Esophagus muscularis mucosa (tissue), 4 donors: ENCODE measurements at regions not wholly inside any gene's neighbourhood (a gene's known extent, or its start where the extent isn't known, plus 50 kb on each side); places are given as distances from the start of the nearest gene placed in this dataset.

Experiments used
- DNase-seq: peaks from one replicate; pipeline ENCODE4 v3.0.0-alpha.2; 2017; ENCODE audit errors: extremely low spot score
- H3K27ac ChIP-seq, 4 donors: fragments of 200-600 bp; sonication (generic); replicated peaks in 1 of 4; 1 replicate in 3 of 4; 2 replicates in 1 of 4; pipeline ENCODE4 v1.5.1; 2016 to 2019; ENCODE audit warnings: mild to moderate bottlenecking in 1 of 4
- H3K27me3 ChIP-seq, 4 donors: fragments of 200-600 bp; sonication (generic); one replicate each; pipeline versions ENCODE4 v1.5.1 to v1.6.0; 2016 to 2019
- H3K36me3 ChIP-seq, 4 donors: fragments of 200-600 bp; sonication (generic); one replicate each; pipeline ENCODE4 v1.5.1; 2016 to 2019
- H3K4me1 ChIP-seq, 4 donors: fragments of 200-600 bp; sonication (generic); one replicate each; pipeline ENCODE4 v1.5.1; 2016 to 2019
- H3K4me3 ChIP-seq, 4 donors: fragments of 200-600 bp; sonication (generic); 1 replicate in 2 of 4; 2 replicates in 2 of 4; pipeline ENCODE4 v1.5.1; 2016 to 2019; ENCODE audit warnings: mild to moderate bottlenecking in 4 of 4, moderate library complexity in 1 of 4
- H3K9me3 ChIP-seq, 4 donors: fragments of 200-600 bp; sonication (generic); 1 replicate in 3 of 4; 2 replicates in 1 of 4; pipeline ENCODE4 v1.5.1; 2016 to 2019
- EP300 ChIP-seq: sonication (generic); formaldehyde crosslinking; IDR thresholded peaks from one replicate; pipeline ENCODE4 v1.6.1; 2017; ENCODE audit warnings: antibody characterized with exemption
- POLR2A ChIP-seq: fragments of 450-650 bp; IDR thresholded peaks from one replicate; pipeline ENCODE4 v1.6.1; 2017; ENCODE audit warnings: antibody characterized with exemption, moderate library complexity, mild to moderate bottlenecking, low read depth
- POLR2AphosphoS5 ChIP-seq, 2 donors: sonication (generic); formaldehyde crosslinking; IDR thresholded peaks; one replicate each; pipeline ENCODE4 v1.6.1; 2017; ENCODE audit warnings: antibody characterized with exemption in 2 of 2
- WGBS: methylation state at CpG from one replicate; pipeline ENCODE4 v1.1.5; 2018; 5-methylcytosine and 5-hydroxymethylcytosine counted together
- intact Hi-C: fragments of 100-400 bp; cut with DNase I; formaldehyde crosslinking; loops from one replicate; pipeline ENCODE4 v1.15.1; 2023
- TF ChIP-seq, protein P1 (sequence below), 3 experiments: fragments of 200-600 bp in 2 of 3; fragments of 450-650 bp in 1 of 3; sonication (generic) in 2 of 3; IDR thresholded peaks; one replicate each; pipeline ENCODE4 v1.5.1; 2017 to 2019; ENCODE audit warnings: antibody characterized with exemption in 3 of 3, mild to moderate bottlenecking in 2 of 3, moderate library complexity in 1 of 3

DNA sequence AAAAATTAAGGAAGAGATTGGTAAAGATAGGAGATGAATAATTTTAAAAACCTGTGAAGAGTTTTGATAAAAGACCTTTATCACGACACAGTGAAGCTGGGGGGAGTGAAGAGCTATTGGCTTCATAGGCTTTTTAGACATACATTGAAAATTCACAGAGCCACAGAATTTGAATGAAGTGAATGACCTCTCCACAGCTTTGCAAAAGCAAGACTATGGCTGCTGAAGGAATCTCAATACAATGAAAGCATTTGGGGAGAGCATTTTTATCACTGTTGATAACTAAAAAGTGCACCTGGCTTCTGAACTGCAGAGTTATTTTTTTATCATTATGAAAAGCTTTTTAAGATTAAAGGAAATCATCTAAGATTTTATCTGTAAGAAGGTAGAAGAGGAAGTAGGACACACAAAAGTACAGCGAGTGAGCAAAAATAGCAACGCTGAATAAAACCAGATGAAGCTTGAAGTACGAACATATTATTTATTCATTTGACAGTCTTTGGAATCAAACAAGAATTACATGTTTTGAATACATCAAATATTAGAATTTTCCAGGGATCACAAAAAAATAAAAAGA is 317.5 kb downstream of the KCNC2 start:
- Histone ChIP-seq H3K9me3 (no peaks in the 10 kb centered on the region), H3K27me3 (no peaks in the 10 kb centered on the region), H3K4me3 (no peak overlapping the region), H3K27ac (no peak overlapping the region), H3K36me3 (no peaks in the 10 kb centered on the region), H3K4me1 (peaks cover 0 to 15% (median 5%) of the 10 kb centered on the region in 4 donors)
- intact Hi-C loops: no loop called here
- no peak for DNase-seq
- 60% methylated on average over 4 of the region's 4 CpGs for WGBS
- TF ChIP-seq EP300: no peak

DNA sequence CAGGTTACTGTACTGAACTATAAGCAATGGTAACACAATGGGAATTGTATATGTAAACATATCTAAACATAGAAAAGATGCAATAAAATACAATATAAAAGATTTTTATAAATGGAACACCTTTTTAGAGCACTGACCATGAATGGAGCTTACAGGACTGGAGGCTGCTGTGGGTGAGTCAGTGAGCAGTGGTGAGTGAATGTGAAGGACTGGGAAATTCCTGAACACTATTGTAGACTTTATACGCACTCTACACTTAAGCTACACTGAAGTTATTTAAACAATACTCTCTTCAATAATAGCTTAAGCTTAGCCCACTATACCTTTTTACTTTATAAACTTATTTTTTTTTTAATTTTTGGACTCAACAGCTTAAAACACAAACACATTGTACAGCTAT is 313.5 kb downstream of the KCNC2 start:
- H3K36me3 ChIP-seq: no peaks in the 10 kb centered on the region
- no peaks in the 10 kb centered on the region for H3K4me1 ChIP-seq
- H3K4me3 ChIP-seq: no peak overlapping the region
- no peaks in the 10 kb centered on the region for H3K9me3 ChIP-seq
- DNase-seq: no peak
- H3K27me3 ChIP-seq: no peaks in the 10 kb centered on the region
- TF ChIP-seq, protein P1, sequence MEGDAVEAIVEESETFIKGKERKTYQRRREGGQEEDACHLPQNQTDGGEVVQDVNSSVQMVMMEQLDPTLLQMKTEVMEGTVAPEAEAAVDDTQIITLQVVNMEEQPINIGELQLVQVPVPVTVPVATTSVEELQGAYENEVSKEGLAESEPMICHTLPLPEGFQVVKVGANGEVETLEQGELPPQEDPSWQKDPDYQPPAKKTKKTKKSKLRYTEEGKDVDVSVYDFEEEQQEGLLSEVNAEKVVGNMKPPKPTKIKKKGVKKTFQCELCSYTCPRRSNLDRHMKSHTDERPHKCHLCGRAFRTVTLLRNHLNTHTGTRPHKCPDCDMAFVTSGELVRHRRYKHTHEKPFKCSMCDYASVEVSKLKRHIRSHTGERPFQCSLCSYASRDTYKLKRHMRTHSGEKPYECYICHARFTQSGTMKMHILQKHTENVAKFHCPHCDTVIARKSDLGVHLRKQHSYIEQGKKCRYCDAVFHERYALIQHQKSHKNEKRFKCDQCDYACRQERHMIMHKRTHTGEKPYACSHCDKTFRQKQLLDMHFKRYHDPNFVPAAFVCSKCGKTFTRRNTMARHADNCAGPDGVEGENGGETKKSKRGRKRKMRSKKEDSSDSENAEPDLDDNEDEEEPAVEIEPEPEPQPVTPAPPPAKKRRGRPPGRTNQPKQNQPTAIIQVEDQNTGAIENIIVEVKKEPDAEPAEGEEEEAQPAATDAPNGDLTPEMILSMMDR (IDR thresholded peaks at IDR 0.05): no peak
- TF ChIP-seq POLR2A (no peak), EP300 (no peak), POLR2AphosphoS5 (IDR thresholded peaks at IDR 0.05) (no peak)
- no peak overlapping the region for H3K27ac ChIP-seq
- intact Hi-C loops: no loop called here
- WGBS: 82% methylated on average over 1 of the region's 1 CpG

- intact Hi-C loops: no loop called here
Observed at GRCh38 chr12:74897425-74898211, 312.0 kb downstream of the KCNC2 start.

DNA sequence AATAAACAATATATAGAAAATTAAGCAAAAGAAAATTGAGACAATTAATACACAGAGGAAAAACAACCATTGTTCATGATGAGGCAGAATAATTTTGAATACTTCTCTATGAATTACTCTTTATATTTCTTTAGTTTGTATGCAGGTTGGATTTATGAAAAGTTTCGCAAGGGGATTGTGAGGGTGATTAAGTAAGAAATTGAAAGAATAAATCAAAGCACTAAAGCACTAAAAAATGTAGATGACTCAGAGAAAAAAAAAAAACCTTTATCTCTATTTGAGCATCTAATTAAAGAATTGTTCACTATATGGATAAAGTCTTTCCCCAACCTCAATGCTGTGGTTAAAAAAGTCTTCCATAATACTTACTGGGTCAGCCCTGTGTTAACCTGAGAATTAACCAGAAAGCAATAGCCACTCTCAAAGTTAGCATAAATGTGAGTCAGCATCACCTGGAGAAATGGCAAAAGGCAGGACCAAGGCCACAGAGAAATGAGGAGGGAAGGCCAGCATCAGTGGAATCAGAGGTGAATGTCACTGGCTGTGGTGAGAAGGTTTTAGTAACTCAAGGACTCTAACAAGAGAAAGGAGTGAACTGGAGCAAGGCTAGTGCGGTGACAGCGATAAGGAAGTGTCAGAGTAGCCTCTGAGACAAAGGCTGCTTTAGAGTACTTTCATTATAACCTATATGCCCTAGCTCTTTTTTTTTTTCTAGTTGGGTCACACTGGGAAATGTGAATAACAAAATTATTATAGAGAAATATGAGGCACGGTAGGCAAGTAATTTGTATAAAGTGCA is 310.4 kb downstream of the KCNC2 start:
- H3K4me3 ChIP-seq: no peak overlapping the region
- WGBS: 92% methylated on average over 4 of the region's 4 CpGs
- no peak overlapping the region for H3K27ac ChIP-seq
- H3K9me3 ChIP-seq: no peaks in the 10 kb centered on the region
- intact Hi-C loops: no loop called here
- H3K36me3 ChIP-seq: no peaks in the 10 kb centered on the region
- no peaks in the 10 kb centered on the region for H3K4me1 ChIP-seq
- TF ChIP-seq EP300: no peak
- TF ChIP-seq POLR2A: no peak
- TF ChIP-seq POLR2AphosphoS5 (IDR thresholded peaks at IDR 0.05): no peak
- TF ChIP-seq, protein P1 (IDR thresholded peaks at IDR 0.05): no peak
- DNase-seq: no peak
- no peaks in the 10 kb centered on the region for H3K27me3 ChIP-seq

More at GRCh38 chr12:74897425-74898211, 312.0 kb downstream of the KCNC2 start:
- Histone ChIP-seq H3K27me3 (no peaks in the 10 kb centered on the region), H3K27ac (no peak overlapping the region), H3K9me3 (no peaks in the 10 kb centered on the region), H3K36me3 (no peaks in the 10 kb centered on the region), H3K4me1 (no peaks in the 10 kb centered on the region), H3K4me3 (no peak overlapping the region)
- 83% methylated on average over 5 of the region's 5 CpGs for WGBS
- TF ChIP-seq EP300: no peak
- TF ChIP-seq POLR2AphosphoS5 (IDR thresholded peaks at IDR 0.05): no peak
- DNase-seq: no peak

DNA sequence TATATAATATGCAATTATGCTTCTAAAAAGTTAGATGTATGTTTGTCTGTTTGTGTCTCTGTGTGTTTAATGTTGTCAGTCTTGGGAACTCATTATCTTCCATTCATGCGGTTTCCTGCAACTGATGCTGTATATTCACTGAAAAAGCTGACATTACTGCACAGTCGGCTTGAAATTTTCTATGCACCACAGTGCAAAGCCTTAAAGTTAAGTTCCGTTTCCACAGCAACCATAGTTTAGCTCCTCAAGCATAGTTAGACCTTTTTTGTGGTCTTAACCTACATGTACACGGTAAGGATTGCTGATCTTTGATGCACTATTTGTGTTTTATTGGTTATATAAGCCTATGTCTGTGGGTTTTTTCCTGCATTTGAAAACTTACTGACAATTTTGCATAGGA is 309.4 kb downstream of the KCNC2 start:
- DNase-seq: no peak
- 80% methylated on average over 4 of the region's 4 CpGs for WGBS

More for the DNA sequence above, 309.4 kb downstream of the KCNC2 start:
- no peaks in the 10 kb centered on the region for H3K36me3 ChIP-seq
- intact Hi-C loops: no loop called here
- TF ChIP-seq POLR2AphosphoS5 (IDR thresholded peaks at IDR 0.05) (no peak), POLR2A (no peak), EP300 (no peak)
- TF ChIP-seq, protein P1 (IDR thresholded peaks at IDR 0.05): no peak
- H3K27ac ChIP-seq: no peak overlapping the region
- H3K4me3 ChIP-seq: no peak overlapping the region
- H3K27me3 ChIP-seq: no peaks in the 10 kb centered on the region
- H3K4me1 ChIP-seq: no peaks in the 10 kb centered on the region
- no peaks in the 10 kb centered on the region for H3K9me3 ChIP-seq
